H9 (cell line): ENCODE measurements at regions not wholly inside any gene's neighbourhood (a gene's known extent, or its start where the extent isn't known, plus 50 kb on each side); places are given as distances from the start of the nearest gene placed in this dataset.

Experiments used
- DNase-seq: peaks from one replicate; pipeline ENCODE4 v3.0.0-alpha.2; 2017
- H2AFZ ChIP-seq: one replicate; pipeline ENCODE4 v1.6.1; 2013; ENCODE audit warnings: mild to moderate bottlenecking, low read length, control low read depth, moderate library complexity
- H2AK5ac ChIP-seq: 2 replicates; pipeline ENCODE4 v1.6.1; 2013; ENCODE audit warnings: low read length, control low read depth, mixed read lengths; ENCODE audit not compliant: insufficient read length
- H2BK120ac ChIP-seq: one replicate; pipeline ENCODE4 v1.6.1; 2013; ENCODE audit warnings: low read depth, mild to moderate bottlenecking, low read length, control low read depth, inconsistent platforms; ENCODE audit not compliant: poor library complexity, severe bottlenecking
- H2BK12ac ChIP-seq: 2 replicates; pipeline ENCODE4 v1.6.1; 2013; ENCODE audit warnings: low read length, control low read depth, mixed read lengths, low read depth; ENCODE audit not compliant: insufficient read length
- H2BK15ac ChIP-seq: 2 replicates; pipeline ENCODE4 v1.6.1; 2013; ENCODE audit warnings: low read depth, low read length, control low read depth
- H2BK20ac ChIP-seq: one replicate; pipeline ENCODE4 v1.6.1; 2013; ENCODE audit warnings: low read depth, mild to moderate bottlenecking, low read length, control low read depth, inconsistent platforms; ENCODE audit not compliant: poor library complexity, severe bottlenecking
- H2BK5ac ChIP-seq: 2 replicates; pipeline ENCODE4 v1.6.1; 2013; ENCODE audit warnings: low read length, control low read depth, mixed read lengths; ENCODE audit not compliant: insufficient read length
- H3K14ac ChIP-seq: 2 replicates; pipeline ENCODE4 v1.6.1; 2013; ENCODE audit warnings: low read length, control low read depth; ENCODE audit not compliant: insufficient read depth
- H3K18ac ChIP-seq: 2 replicates; pipeline ENCODE4 v1.6.1; 2013; ENCODE audit warnings: low read depth, mild to moderate bottlenecking, mixed read lengths, low read length, control low read depth; ENCODE audit not compliant: insufficient read length
- H3K23ac ChIP-seq: 2 replicates; pipeline ENCODE4 v1.6.1; 2013; ENCODE audit warnings: low read length, control low read depth, mixed read lengths, low read depth; ENCODE audit not compliant: insufficient read length
- H3K23me2 ChIP-seq: 2 replicates; pipeline ENCODE4 v1.6.1; 2013; ENCODE audit warnings: low read depth, mild to moderate bottlenecking, mixed read lengths, low read length, control low read depth; ENCODE audit not compliant: insufficient read length, poor library complexity, severe bottlenecking
- H3K27ac ChIP-seq: 2 replicates; pipeline ENCODE4 v1.5.1; 2013; ENCODE audit warnings: low read length, control low read depth, mixed read lengths, low read depth; ENCODE audit not compliant: insufficient read length
- H3K27me3 ChIP-seq: 2 replicates; pipeline ENCODE4 v1.6.1; 2013; ENCODE audit warnings: low read length, control low read depth, inconsistent platforms; ENCODE audit not compliant: insufficient read depth
- H3K4ac ChIP-seq: 2 replicates; pipeline ENCODE4 v1.6.1; 2013; ENCODE audit warnings: low read depth, mild to moderate bottlenecking, control low read depth, inconsistent platforms, low read length, moderate library complexity
- H3K4me1 ChIP-seq: 2 replicates; pipeline ENCODE4 v1.6.1; 2013; ENCODE audit warnings: low read length, control low read depth, inconsistent platforms; ENCODE audit not compliant: insufficient read depth
- H3K4me2 ChIP-seq: 2 replicates; pipeline ENCODE4 v1.6.1; 2013; ENCODE audit warnings: low read length, control low read depth, mixed read lengths; ENCODE audit not compliant: insufficient read length, insufficient read depth
- H3K56ac ChIP-seq: 2 replicates; pipeline ENCODE4 v1.6.1; 2013; ENCODE audit warnings: low read depth, mild to moderate bottlenecking, mixed read lengths, low read length, control low read depth; ENCODE audit not compliant: insufficient read length
- H3K79me1 ChIP-seq: 2 replicates; pipeline ENCODE4 v1.6.1; 2013; ENCODE audit warnings: low read depth, mild to moderate bottlenecking, moderate library complexity, low read length, control low read depth, inconsistent platforms; ENCODE audit not compliant: insufficient read depth, poor library complexity, severe bottlenecking
- H3K79me2 ChIP-seq: 2 replicates; pipeline ENCODE4 v1.6.1; 2013; ENCODE audit warnings: low read length, control low read depth, inconsistent platforms; ENCODE audit not compliant: insufficient read depth
- H3K9ac ChIP-seq: 2 replicates; pipeline ENCODE4 v1.6.1; 2013; ENCODE audit warnings: low read length, control low read depth, mixed read lengths; ENCODE audit not compliant: insufficient read length; ENCODE audit errors: extremely low read depth
- H3K9me3 ChIP-seq: one replicate; pipeline ENCODE4 v1.6.1; 2013; ENCODE audit warnings: low read depth, low read length, inconsistent platforms; ENCODE audit not compliant: control insufficient read depth
- H3T11ph ChIP-seq: one replicate; pipeline ENCODE4 v1.6.1; 2013; ENCODE audit warnings: mild to moderate bottlenecking, low read length, control low read depth, inconsistent platforms
- H4K20me1 ChIP-seq: one replicate; pipeline ENCODE4 v1.6.1; 2013; ENCODE audit not compliant: control insufficient read depth, insufficient read length, insufficient read depth
- H4K5ac ChIP-seq: 2 replicates; pipeline ENCODE4 v1.6.1; 2013; ENCODE audit warnings: low read depth, mild to moderate bottlenecking, mixed read lengths, low read length, control low read depth; ENCODE audit not compliant: insufficient read length
- H4K8ac ChIP-seq: replicated peaks from 2 replicates; pipeline ENCODE4 v1.6.1; 2013; ENCODE audit warnings: low read length, control low read depth, mixed read lengths, low read depth; ENCODE audit not compliant: insufficient read length
- H4K91ac ChIP-seq: 2 replicates; pipeline ENCODE4 v1.6.1; 2013; ENCODE audit warnings: low read depth, mild to moderate bottlenecking, moderate library complexity, mixed read lengths, low read length, control low read depth; ENCODE audit not compliant: insufficient read length
- H3K27ac Mint-ChIP-seq, 3 experiments: 2 replicates in 2 of 3; 3 replicates in 1 of 3; pipeline ENCODE4 v1.8.0; 2020 to 2021; ENCODE audit warnings: mixed read lengths in 3 of 3, mild to moderate bottlenecking in 1 of 3, moderate library complexity in 1 of 3
- H3K27me3 Mint-ChIP-seq: 2 replicates; pipeline ENCODE4 v1.8.0; 2021; ENCODE audit warnings: low read depth, mild to moderate bottlenecking, moderate library complexity, mixed read lengths
- H3K36me3 Mint-ChIP-seq, 3 experiments: 2 replicates in 2 of 3; 3 replicates in 1 of 3; pipeline ENCODE4 v1.8.0; 2020 to 2021; ENCODE audit warnings: low read depth in 3 of 3, mixed read lengths in 3 of 3; ENCODE audit not compliant: insufficient read depth in 1 of 3
- H3K4me1 Mint-ChIP-seq, 2 experiments: 2 replicates each; pipeline ENCODE4 v1.8.0; 2020; ENCODE audit warnings: mixed read lengths in 2 of 2
- H3K4me3 Mint-ChIP-seq, 2 experiments: 2 replicates in 1 of 2; 3 replicates in 1 of 2; pipeline ENCODE4 v1.8.0; 2020 to 2021; ENCODE audit warnings: mild to moderate bottlenecking in 2 of 2, mixed read lengths in 2 of 2, moderate library complexity in 1 of 2
- H3K9me3 Mint-ChIP-seq, 2 experiments: 2 replicates in 1 of 2; 3 replicates in 1 of 2; pipeline ENCODE4 v1.8.0; 2020; ENCODE audit warnings: mild to moderate bottlenecking in 2 of 2, mixed read lengths in 2 of 2, moderate library complexity in 1 of 2
- CTCF ChIP-seq: fragments of 200-600 bp; sonication (generic); conservative IDR thresholded peaks from 3 replicates; pipeline ENCODE4 v1.8.0; 2021; ENCODE audit warnings: antibody characterized with exemption, mild to moderate bottlenecking
- WGBS: extraction: QIAGEN DNeasy Blood & Tissue Kit; methylation state at CpG from one replicate; pipeline ENCODE4 v1.1.7; 2013; ENCODE audit warnings: missing lambda C conversion rate, low lambda C conversion rate, mixed read lengths; ENCODE audit not compliant: insufficient read length; ENCODE audit errors: extremely low coverage; 5-methylcytosine and 5-hydroxymethylcytosine counted together

DNA sequence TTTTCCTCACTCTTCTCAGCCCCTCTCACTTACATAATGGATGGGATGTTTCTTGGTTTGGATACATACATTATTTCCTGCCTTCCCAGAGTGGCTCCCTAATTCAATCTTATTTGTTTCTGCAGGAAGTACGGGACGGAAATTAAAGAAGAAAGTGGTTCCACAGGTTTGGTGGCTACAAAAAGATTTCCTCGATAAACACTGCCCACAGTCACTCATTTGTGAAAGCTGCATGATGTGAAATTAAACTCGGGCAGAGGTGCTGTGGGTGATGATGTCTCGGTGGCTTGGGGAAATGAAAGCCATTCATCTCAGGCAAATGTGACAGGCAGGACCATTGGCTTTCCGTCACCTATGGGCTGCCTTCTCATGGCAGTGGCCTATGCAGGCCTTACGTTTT, 119.5 kb upstream of the KCNG1 start:
- Mint-ChIP-seq H3K4me1 (no peaks in the 10 kb centered on the region), H3K36me3 (peaks cover 0 to 11% (median 0%) of the 10 kb centered on the region in 3 experiments; a peak in 3 of 7 replicates), H3K4me3 (no peak overlapping the region), H3K9me3 (peaks cover 11 to 12% of the 10 kb centered on the region in 2 experiments), H3K27ac (no peak overlapping the region), H3K27me3 (peaks cover 4% of the 10 kb centered on the region)
- no peak overlapping the region for H3K4me2 ChIP-seq
- no peaks in the 10 kb centered on the region for H3K27me3 ChIP-seq
- H3K18ac ChIP-seq, result no peak overlapping the region
- H3K9ac ChIP-seq, result no peak overlapping the region
- H3K4me1 ChIP-seq, result no peaks in the 10 kb centered on the region
- H3T11ph ChIP-seq, result no peak overlapping the region
- no peak overlapping the region for H2BK120ac ChIP-seq
- H4K8ac ChIP-seq, result no peak overlapping the region
- H2AFZ ChIP-seq, result no peak overlapping the region
- TF ChIP-seq CTCF, result no peak
- H2BK5ac ChIP-seq, result no peak overlapping the region
- WGBS, result no CpG with 5 or more reads among the region's 7 CpGs
- H3K23ac ChIP-seq, result no peak overlapping the region
- H3K4ac ChIP-seq, result no peak overlapping the region
- no peak overlapping the region for H2BK20ac ChIP-seq
- no peak overlapping the region for H2BK15ac ChIP-seq
- H2BK12ac ChIP-seq, result no peak overlapping the region
- H4K91ac ChIP-seq, result no peak overlapping the region
- no peak overlapping the region for H2AK5ac ChIP-seq
- H3K79me2 ChIP-seq, result no peaks in the 10 kb centered on the region
- no peaks in the 10 kb centered on the region for H4K20me1 ChIP-seq
- no peak overlapping the region for H4K5ac ChIP-seq
- no peak overlapping the region for H3K27ac ChIP-seq
- no peaks in the 10 kb centered on the region for H3K23me2 ChIP-seq
- H3K56ac ChIP-seq, result no peak overlapping the region
- H3K14ac ChIP-seq, result no peak overlapping the region
- no peaks in the 10 kb centered on the region for H3K79me1 ChIP-seq
- no peak for DNase-seq
- H3K9me3 ChIP-seq, result no peaks in the 10 kb centered on the region
